SJCRH30 (cell line): ENCODE measurements at regions not wholly inside any gene's neighbourhood (a gene's known extent, or its start where the extent isn't known, plus 50 kb on each side); places are given as distances from the start of the nearest gene placed in this dataset.

ENCODE experiments used
- DNase-seq, 2 experiments: peaks; one replicate each; pipeline ENCODE4 v3.0.0-alpha.2; 2015 to 2020
- H3K27ac ChIP-seq: fragments of 250-450 bp; sonication (Bioruptor Pico); 2 replicates; pipeline ENCODE4 v1.5.1; 2020; ENCODE audit warnings: mild to moderate bottlenecking, moderate library complexity
- H3K27me3 ChIP-seq: fragments of 250-450 bp; sonication (Bioruptor Pico); 2 replicates; pipeline ENCODE4 v1.5.1; 2020; ENCODE audit warnings: mild to moderate bottlenecking, moderate library complexity
- H3K36me3 ChIP-seq: fragments of 250-450 bp; sonication (Bioruptor Pico); 2 replicates; pipeline ENCODE4 v1.5.1; 2020; ENCODE audit warnings: mild to moderate bottlenecking, moderate library complexity
- H3K4me1 ChIP-seq: fragments of 250-450 bp; sonication (Bioruptor Pico); 2 replicates; pipeline ENCODE4 v1.5.1; 2020; ENCODE audit warnings: mild to moderate bottlenecking, moderate library complexity
- H3K4me3 ChIP-seq: fragments of 250-450 bp; sonication (Bioruptor Pico); 2 replicates; pipeline ENCODE4 v1.5.1; 2020; ENCODE audit warnings: mild to moderate bottlenecking, moderate library complexity
- H3K9me3 ChIP-seq: fragments of 250-450 bp; sonication (Bioruptor Pico); replicated peaks from 2 replicates; pipeline ENCODE4 v1.5.1; 2020; ENCODE audit warnings: mild to moderate bottlenecking, moderate library complexity

- Histone ChIP-seq H3K9me3 (no peaks in the 10 kb centered on the region), H3K27me3 (peaks cover 3% of the 10 kb centered on the region; the same call in 1 of the 2 replicates), H3K4me3 (peak overlapping the region; percentile 62), H3K36me3 (no peaks in the 10 kb centered on the region), H3K4me1 (no peaks in the 10 kb centered on the region), H3K27ac (peak overlapping the region; percentile 31; the same call in 1 of the 2 replicates)
- peak; percentile 27 to 31 for DNase-seq
These were observed 155.8 kb upstream of the FRMD4B start for GRCh38 chr3:69541711-69542088.

GRCh38 chr3:69540706-69541581 is 155.1 kb upstream of the FRMD4B start:
- peak; percentile 23 to 41 for DNase-seq
- Histone ChIP-seq H3K27me3 (peaks cover 3% of the 10 kb centered on the region; the same call in 1 of the 2 replicates), H3K4me1 (no peaks in the 10 kb centered on the region), H3K9me3 (no peaks in the 10 kb centered on the region), H3K4me3 (peak overlapping the region; percentile 62), H3K36me3 (no peaks in the 10 kb centered on the region), H3K27ac (peak overlapping the region; percentile 31; the same call in 1 of the 2 replicates)

DNA sequence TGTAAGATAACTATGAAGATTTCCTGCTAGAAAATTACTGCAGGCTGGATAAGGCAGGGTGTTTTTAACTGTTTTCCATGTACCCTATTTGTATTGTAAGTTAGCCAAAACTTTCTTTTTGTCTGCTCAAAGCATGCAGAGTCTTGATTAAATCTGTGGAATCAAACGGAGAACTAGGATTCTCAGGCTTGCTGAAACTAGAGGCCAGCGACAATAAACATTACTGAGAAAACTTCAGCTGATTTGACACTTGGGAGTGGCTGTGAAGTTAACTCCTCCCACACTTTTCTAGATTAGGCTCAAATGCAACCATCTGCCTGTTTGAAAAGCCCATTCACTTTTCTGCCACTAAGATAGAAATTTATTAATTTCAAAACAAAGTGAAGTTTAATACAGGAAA is 153.2 kb upstream of the FRMD4B start:
- Histone ChIP-seq H3K36me3 (no peaks in the 10 kb centered on the region), H3K4me3 (no peak overlapping the region), H3K4me1 (no peaks in the 10 kb centered on the region), H3K9me3 (no peaks in the 10 kb centered on the region), H3K27me3 (peaks cover 3% of the 10 kb centered on the region; the same call in 1 of the 2 replicates), H3K27ac (no peak overlapping the region)
- no peak for DNase-seq

- no peaks in the 10 kb centered on the region for H3K36me3 ChIP-seq
- peaks cover 3% of the 10 kb centered on the region; the same call in 1 of the 2 replicates for H3K27me3 ChIP-seq
- no peaks in the 10 kb centered on the region for H3K4me1 ChIP-seq
- H3K4me3 ChIP-seq: no peak overlapping the region
- DNase-seq: no peak
- H3K27ac ChIP-seq: no peak overlapping the region
- no peaks in the 10 kb centered on the region for H3K9me3 ChIP-seq
These were observed 152.4 kb upstream of the FRMD4B start for GRCh38 chr3:69538281-69538680.

- Histone ChIP-seq H3K9me3 (no peaks in the 10 kb centered on the region), H3K4me3 (no peak overlapping the region), H3K4me1 (no peaks in the 10 kb centered on the region), H3K27me3 (peaks cover 1% of the 10 kb centered on the region; the same call in 1 of the 2 replicates), H3K27ac (no peak overlapping the region), H3K36me3 (no peaks in the 10 kb centered on the region)
- no peak for DNase-seq
These were observed 150.6 kb upstream of the FRMD4B start for GRCh38 chr3:69536306-69537020.

GRCh38 chr3:69535613-69536012 is 149.7 kb upstream of the FRMD4B start:
- DNase-seq: no peak
- no peaks in the 10 kb centered on the region for H3K27me3 ChIP-seq
- no peaks in the 10 kb centered on the region for H3K36me3 ChIP-seq
- no peaks in the 10 kb centered on the region for H3K4me1 ChIP-seq
- H3K4me3 ChIP-seq: no peak overlapping the region
- no peak overlapping the region for H3K27ac ChIP-seq
- H3K9me3 ChIP-seq: no peaks in the 10 kb centered on the region

DNA sequence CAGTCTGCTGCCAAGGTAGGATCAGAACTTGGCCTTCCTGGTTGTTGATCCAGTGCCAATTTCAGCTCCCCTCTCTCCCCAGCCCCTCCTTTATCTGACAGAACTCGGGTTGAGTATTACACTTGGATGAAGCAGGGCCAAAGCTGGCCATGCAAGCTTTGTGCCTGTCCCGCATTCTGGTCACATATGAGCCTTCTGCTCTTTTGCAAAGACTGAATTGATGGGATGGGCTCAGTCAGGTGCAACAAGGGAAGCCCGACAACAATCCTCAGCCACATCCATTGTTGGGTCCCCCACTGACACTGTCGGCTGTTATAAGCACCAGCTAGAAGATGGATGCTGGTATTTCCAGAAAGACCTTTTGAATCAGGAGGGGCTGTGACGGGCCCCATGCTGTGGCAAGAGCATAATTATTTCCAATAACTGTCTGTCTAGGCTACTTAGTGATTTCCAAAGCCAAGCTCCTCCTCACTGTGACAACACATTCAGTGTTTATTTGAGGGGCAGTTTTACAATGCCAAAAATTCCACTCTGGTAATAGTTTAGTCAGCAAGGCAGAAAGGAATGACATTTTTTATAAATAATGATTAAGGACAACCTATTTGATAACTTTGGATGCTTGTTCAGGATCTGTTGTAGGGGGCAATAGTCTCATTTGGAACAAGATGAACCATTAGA is 146.8 kb upstream of the FRMD4B start:
- Histone ChIP-seq H3K9me3 (no peaks in the 10 kb centered on the region), H3K27me3 (no peaks in the 10 kb centered on the region), H3K4me1 (no peaks in the 10 kb centered on the region), H3K4me3 (no peak overlapping the region), H3K36me3 (no peaks in the 10 kb centered on the region), H3K27ac (no peak overlapping the region)
- no peak for DNase-seq

DNA sequence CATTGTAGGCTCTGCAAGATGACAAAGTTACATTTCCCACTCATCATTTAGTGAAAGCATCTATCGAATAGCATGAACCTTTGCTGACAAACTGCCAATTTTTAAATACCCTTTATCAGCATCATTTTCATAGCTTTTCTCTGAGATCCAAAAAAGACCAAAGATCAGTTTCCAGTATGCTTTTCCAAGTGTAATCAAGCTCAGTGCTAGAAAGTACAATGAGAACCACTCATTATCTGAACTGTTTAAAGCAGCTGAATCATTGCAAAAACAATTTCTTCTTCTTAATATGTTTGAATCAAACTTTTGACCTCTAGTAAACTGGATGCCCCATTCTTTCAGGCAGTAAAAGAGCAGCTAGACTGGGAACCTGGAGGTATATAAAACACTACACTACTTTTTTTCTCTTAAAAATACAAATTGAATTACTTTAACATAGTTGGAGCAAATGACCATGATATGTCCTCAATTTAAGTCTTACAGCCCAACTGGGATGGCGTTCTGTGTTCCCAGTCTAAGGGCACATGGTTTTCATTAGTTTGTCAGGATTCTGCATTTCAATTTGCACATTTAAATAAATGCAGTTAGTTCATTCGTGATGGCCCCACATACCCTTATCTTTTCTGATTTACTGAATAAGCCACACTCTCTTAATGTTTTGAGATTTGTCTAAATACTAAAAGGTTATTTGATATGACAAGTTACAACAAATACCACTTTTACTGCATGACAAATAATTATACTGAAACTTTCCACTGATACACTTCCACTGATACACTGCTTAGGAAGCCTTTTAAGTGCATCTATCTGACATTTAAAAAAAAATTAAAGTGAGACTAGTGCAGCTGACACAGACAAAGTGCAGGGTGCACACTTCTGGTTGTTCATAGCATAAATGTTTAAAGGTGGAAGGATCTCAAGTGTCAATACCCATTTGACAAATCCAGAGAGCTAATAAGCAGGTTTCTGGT is 146.0 kb upstream of the FRMD4B start:
- H3K4me3 ChIP-seq: no peak overlapping the region
- no peaks in the 10 kb centered on the region for H3K36me3 ChIP-seq
- no peaks in the 10 kb centered on the region for H3K27me3 ChIP-seq
- H3K27ac ChIP-seq: no peak overlapping the region
- no peak for DNase-seq
- no peaks in the 10 kb centered on the region for H3K4me1 ChIP-seq
- no peaks in the 10 kb centered on the region for H3K9me3 ChIP-seq

- H3K27ac ChIP-seq: no peak overlapping the region
- H3K27me3 ChIP-seq: no peaks in the 10 kb centered on the region
- H3K9me3 ChIP-seq: no peaks in the 10 kb centered on the region
- no peak for DNase-seq
- H3K4me1 ChIP-seq: no peaks in the 10 kb centered on the region
- H3K36me3 ChIP-seq: no peaks in the 10 kb centered on the region
- no peak overlapping the region for H3K4me3 ChIP-seq
These were observed 144.7 kb upstream of the FRMD4B start for GRCh38 chr3:69530554-69530953.

DNA sequence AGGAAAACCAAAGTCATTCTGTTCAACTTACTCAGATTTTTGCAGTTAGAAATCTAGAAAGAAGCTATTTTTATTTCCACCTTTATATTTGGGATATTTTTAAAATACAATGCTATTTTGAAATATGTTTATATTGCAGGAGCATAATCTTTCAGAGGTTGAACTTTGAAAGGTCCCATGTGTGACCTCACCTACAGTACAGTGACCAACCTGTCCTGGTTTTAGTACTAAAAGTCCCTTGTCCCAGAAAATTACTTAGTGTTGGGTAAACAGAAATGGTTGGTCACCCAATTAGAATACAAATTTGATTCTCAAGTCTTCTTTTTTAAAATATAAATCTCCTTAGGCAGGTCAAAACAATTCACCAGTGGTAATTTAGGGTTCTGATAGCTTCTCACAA is 141.6 kb upstream of the FRMD4B start:
- Histone ChIP-seq H3K9me3 (no peaks in the 10 kb centered on the region), H3K4me1 (no peaks in the 10 kb centered on the region), H3K27me3 (no peaks in the 10 kb centered on the region), H3K4me3 (no peak overlapping the region), H3K27ac (no peak overlapping the region), H3K36me3 (no peaks in the 10 kb centered on the region)
- no peak for DNase-seq

DNA sequence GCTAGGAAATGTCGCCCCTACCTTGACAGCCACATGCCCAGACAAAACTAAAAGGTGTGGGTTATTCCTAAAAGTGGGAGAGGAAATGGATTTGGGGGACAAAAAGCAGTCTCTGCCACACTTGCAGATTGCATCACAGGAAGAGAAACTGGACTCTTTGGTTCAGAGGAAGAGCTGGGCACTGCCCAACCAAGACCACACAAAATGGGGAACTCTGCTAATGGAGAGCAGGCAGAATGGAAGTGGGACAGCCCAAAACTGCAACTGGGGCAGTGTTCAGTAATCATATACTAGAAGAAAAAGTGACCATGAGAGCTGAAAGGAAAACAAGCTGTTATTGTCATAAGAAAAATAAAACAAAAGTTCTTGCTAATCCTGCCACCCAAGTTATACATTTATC is 138.9 kb upstream of the FRMD4B start:
- Histone ChIP-seq H3K9me3 (no peaks in the 10 kb centered on the region), H3K36me3 (no peaks in the 10 kb centered on the region), H3K4me1 (no peaks in the 10 kb centered on the region), H3K27me3 (no peaks in the 10 kb centered on the region), H3K4me3 (no peak overlapping the region), H3K27ac (no peak overlapping the region)
- no peak for DNase-seq

- no peaks in the 10 kb centered on the region for H3K36me3 ChIP-seq
- DNase-seq: no peak
- no peaks in the 10 kb centered on the region for H3K4me1 ChIP-seq
- no peaks in the 10 kb centered on the region for H3K27me3 ChIP-seq
- no peak overlapping the region for H3K27ac ChIP-seq
- H3K4me3 ChIP-seq: no peak overlapping the region
- no peaks in the 10 kb centered on the region for H3K9me3 ChIP-seq
These were observed 135.4 kb upstream of the FRMD4B start for GRCh38 chr3:69521286-69521685.

GRCh38 chr3:69511361-69511760 is 125.5 kb upstream of the FRMD4B start:
- Histone ChIP-seq H3K27me3 (no peaks in the 10 kb centered on the region), H3K4me3 (no peak overlapping the region), H3K4me1 (peaks cover 23% of the 10 kb centered on the region), H3K36me3 (no peaks in the 10 kb centered on the region), H3K9me3 (0 out of 2 replicates have a peak, but pooled peaks cover 2% of the 10 kb centered on the region), H3K27ac (peak overlapping the region; percentile 74)
- peak; percentile 81 to 89 for DNase-seq

DNA sequence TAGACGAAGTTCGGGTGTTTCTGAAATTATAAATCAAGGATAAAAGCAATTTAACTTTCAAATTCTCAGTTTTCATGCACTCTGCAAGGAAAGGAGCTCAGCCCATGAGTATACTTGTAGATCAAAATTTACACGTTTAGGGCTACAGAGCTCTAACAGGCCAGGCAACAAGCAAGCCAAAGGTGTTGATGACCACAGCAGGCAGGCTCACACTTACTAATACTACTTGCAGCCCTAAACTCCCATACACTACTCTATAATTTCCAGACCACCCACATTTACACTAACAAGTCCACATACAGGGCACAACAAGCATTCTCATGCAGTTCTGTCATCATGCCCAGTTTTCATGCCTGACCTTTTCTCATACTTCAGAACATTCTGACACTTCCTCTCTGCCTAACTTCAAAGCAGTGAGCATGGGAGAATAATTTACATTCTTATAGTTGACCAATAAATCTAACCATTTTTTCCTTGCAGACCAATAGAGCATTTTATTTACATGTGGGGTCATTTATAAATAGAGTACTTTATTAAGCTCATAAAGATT is 124.7 kb upstream of the FRMD4B start:
- Histone ChIP-seq H3K27me3 (no peaks in the 10 kb centered on the region), H3K9me3 (0 out of 2 replicates have a peak, but pooled peaks cover 2% of the 10 kb centered on the region), H3K4me3 (no peak overlapping the region), H3K36me3 (no peaks in the 10 kb centered on the region), H3K4me1 (peaks cover 29% of the 10 kb centered on the region), H3K27ac (peak overlapping the region; percentile 74)
- DNase-seq: peak; percentile 20 to 38
